HG03439 (cell line): ENCODE measurements at regions not wholly inside any gene's neighbourhood (a gene's known extent, or its start where the extent isn't known, plus 50 kb on each side); places are given as distances from the start of the nearest gene placed in this dataset.
"Not testable (repeated sequence)": the region's sequence is repeated elsewhere in the genome, so short reads cannot be mapped to it uniquely, and the experiment has no call there.

Experiments used
- ATAC-seq: cut with Tn5 transposase; IDR thresholded peaks from one replicate; pipeline ENCODE4 v1.9.1; 2021; ENCODE audit warnings: mild to moderate bottlenecking, moderate library complexity; ENCODE audit not compliant: unreplicated experiment

GRCh38 chr1:143709606-143710259 lies 262.1 kb downstream of the FAM72C start:
- ATAC-seq: not testable (repeated sequence)

DNA sequence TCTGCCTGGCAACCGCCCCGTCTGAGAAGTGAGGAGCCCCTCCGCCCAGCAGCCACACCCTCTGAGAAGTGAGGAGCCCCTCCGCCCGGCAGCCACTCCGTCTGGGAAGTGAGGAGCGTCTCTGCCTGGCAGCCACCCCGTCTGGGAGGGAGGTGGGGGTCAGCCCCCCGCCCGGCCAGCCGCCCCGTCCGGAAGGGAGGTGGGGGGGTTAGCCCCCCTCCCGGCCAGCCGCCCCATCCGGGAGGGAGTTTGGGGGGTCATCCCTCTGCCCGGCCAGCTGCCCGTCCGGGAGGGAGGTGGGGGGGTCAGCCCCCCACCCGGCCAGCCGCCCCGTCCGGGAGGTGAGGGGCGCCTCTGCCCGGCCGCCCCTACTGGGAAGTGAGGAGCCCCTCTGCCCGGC lies 269.0 kb downstream of the FAM72C start:
- not testable (repeated sequence) for ATAC-seq

DNA sequence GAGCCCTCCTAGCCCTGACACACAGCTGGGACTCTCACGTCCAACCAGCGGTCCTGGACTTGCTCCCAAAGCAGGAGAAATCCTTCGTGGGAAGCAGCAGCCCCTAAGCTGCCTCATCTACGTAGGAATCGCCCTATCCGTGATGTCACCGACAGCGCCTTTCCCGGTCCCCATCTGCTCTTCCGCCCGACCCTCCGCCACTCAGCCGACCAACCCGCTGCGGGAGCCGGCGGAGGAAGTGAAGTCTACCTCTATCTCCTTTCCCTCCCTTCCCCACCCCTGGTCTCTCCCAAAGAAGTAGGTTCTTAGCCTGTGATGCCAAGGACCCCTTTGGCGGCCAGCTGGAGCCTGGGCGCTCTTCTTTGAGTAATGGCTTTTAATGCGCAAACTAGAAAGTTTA lies 272.1 kb downstream of the FAM72C start:
- no peak for ATAC-seq

DNA sequence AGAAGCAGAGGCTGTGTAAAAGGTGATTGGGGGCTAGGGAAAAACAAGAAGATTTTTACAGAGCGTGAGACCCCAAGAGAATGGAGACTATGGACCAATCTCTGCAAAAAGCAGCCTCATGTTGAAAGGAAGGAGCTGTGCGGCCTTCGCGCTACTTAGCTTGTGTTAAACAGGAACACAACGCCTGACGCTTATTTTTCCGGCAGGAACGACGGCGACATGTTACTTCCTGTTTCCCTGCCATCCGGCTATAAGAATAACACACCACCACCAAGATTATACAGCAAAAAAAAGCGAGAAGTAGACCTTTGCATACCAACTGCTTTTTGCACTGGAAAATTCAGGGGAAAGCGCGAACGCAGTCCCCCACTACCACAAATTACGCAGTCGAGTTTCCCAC lies 272.7 kb downstream of the FAM72C start:
- ATAC-seq: no peak

- ATAC-seq: no peak
Measured at GRCh38 chr1:143698016-143698415, 273.8 kb downstream of the FAM72C start.

DNA sequence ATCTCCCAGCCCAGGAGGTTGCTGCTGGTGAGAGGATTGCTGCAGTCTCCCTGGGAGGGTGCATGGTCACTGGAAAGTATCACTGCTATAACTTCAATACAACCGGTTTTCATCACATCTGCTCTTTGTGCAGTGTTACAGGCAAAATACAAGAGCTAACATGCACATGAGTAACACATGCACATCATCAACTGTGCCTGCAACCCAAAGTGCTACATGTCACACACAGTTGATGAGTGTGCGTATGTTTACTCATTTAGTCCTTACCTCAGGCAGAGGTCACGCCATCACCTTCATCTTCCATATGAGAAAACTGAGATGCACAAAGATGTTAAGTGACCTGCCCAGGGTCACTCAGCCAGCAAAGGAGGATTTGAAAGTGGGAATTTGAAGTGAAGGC lies 277.7 kb downstream of the FAM72C start:
- ATAC-seq: no peak

DNA sequence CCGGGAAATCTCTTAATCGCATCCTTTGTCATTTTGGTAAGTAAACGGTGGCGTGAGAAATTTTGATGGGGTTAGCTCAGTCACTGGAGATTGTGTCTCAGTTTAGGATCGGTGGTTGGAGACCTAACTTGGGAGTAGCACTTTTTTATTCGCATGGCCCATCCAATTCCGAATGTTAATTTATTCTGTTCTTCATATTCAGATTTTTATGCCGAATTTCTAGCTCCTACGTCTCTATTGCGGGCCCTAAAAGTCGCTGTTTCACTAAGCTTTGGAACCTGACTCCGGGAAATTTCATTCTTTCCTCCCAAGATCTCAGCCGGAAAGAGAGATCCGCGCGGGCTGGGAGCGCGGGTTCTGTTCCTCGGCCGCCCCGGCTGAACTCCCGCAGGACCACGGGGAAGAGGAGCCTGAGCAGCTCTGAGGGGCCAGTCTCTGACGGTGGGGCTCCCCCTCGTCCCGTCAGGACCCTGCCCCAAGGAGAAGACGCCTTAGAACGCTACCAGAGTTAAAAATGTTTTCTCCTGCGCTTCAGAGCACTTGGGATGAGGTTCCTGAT lies 279.7 kb downstream of the FAM72C start:
- no peak for ATAC-seq

GRCh38 chr1:143691400-143691891 lies 280.3 kb downstream of the FAM72C start:
- no peak for ATAC-seq

- no peak for ATAC-seq
Measured at GRCh38 chr1:143689781-143690180, 282.0 kb downstream of the FAM72C start.

DNA sequence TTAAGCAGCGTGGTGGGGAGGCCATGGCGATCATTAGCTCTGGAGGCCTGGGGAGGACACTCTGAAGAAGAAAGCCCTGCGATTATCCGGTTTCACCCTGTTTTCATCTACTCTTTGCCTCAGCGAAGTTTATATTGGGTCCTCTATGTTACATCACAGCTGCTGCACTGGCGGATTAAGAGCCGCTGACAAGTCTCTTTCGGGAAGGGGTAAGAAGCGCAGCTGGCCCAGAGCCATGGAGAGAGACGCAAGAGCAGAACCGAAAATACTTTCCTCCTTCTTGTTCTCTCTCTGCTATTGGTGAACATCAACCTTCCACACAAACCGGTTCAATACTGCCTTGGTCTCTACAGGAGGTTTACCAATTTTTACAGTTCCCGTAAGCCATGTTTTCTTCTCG lies 291.5 kb downstream of the FAM72C start:
- no peak for ATAC-seq

DNA sequence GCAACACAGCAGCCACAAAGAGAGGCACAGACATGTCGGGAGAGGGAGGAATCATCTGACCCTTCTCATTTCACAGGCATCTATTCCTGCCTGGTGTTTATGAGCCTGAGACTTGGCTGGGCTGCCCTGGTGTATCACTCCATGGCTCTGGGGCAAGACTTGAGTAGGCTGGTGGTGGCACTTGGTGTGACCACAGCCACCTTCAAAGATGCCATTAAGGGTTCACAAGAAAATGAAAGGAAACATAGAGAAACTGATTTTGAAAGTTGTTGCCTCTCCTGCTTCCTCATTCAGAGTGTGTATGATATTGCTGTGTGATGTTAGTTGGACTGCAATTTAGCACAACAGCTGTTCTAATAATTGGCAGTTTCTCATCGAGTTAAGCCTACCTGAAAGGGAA lies 298.8 kb downstream of the FAM72C start:
- ATAC-seq: no peak

- ATAC-seq: no peak
Measured at GRCh38 chr1:143667730-143668129, 304.1 kb downstream of the FAM72C start.

DNA sequence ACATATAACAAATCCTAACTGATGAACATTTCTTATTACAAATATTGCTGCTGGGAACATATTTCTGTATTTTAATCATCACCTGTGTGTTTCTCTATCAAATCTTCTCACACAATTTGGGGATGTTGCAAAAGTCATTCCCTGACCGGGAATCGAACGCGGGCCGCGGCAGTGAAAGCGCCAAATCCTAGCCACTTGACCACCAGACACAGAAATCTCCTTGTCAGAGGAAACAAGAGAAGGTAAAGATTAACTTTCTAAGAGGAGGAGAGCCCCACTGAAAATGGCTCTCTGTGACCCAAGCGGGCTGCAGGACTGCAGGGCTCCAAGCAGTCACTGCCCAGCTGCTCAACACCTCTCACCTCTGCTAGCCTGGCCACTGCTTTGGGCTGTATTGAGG lies 304.9 kb downstream of the FAM72C start:
- no peak for ATAC-seq

DNA sequence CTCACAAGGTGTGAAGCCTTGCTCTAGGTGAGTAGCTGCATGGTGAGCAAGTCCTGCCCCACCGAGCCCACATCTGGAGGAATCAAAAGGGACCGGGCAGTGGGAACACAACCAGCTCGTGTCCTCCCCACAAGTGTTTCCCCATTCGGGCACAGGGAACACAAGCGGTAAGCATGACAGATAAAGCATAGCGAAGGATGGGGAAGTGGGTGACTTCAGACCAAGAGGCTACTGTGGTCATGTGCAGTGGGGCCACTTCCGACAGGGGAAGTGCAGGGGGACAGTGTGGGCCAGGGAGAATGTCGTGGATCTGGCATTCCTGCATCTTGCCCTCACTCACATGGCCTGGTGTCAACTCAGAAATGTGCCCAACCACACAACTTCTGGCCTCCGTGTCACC lies 306.2 kb downstream of the FAM72C start:
- no peak for ATAC-seq

GRCh38 chr1:143663056-143663455 lies 308.7 kb downstream of the FAM72C start:
- not testable (repeated sequence) for ATAC-seq

GRCh38 chr1:143661418-143662101 lies 310.2 kb downstream of the FAM72C start:
- ATAC-seq: no peak

GRCh38 chr1:143660354-143660941 lies 311.3 kb downstream of the FAM72C start:
- no peak for ATAC-seq

- no peak for ATAC-seq
Measured at GRCh38 chr1:143653429-143653802, 318.4 kb downstream of the FAM72C start.

GRCh38 chr1:143652744-143653428 lies 318.9 kb downstream of the FAM72C start:
- ATAC-seq: no peak

DNA sequence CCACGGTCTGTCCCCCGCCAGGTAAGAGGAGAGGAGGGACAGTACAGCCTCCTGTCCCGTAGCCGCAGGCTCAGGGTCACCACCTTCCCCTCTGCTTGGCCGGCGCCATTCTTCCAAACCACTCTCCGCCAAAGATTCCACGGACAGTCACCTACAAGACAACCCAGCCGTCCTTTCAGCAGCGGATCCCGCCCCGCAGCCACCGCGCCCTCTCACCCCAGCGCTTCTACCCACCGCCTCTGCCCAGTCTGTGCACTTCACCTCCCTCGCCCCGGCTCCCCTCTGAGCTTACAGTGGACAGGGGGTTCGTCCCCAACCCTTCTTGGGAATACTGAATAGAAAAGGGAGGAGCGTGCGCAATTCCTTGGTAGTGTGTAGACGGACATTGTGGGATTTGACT lies 319.6 kb downstream of the FAM72C start:
- ATAC-seq: no peak

GRCh38 chr1:143651350-143651992 lies 320.3 kb downstream of the FAM72C start:
- no peak for ATAC-seq
